CD14-positive monocyte (primary cell): ENCODE measurements at regions not wholly inside any gene's neighbourhood (a gene's known extent, or its start where the extent isn't known, plus 50 kb on each side); places are given as distances from the start of the nearest gene placed in this dataset.

Source experiments
- DNase-seq, 3 donors: peaks; one replicate each; pipeline ENCODE4 v3.0.0-alpha.2; 2011 to 2022
- H2AFZ ChIP-seq: 2 replicates; pipeline ENCODE4 v1.6.0; 2012; ENCODE audit warnings: mild to moderate bottlenecking, low read depth, low read length, inconsistent platforms; ENCODE audit not compliant: insufficient read depth, poor library complexity, severe bottlenecking
- H3K27ac ChIP-seq, 2 donors: 1 replicate in 1 of 2; 2 replicates in 1 of 2; pipeline ENCODE4 v1.5.1; 2012 to 2013; ENCODE audit warnings: low read length in 2 of 2, control low read depth in 1 of 2, inconsistent platforms in 1 of 2, low read depth in 1 of 2, mild to moderate bottlenecking in 1 of 2
- H3K27me3 ChIP-seq, 2 donors: one replicate each; pipeline versions ENCODE4 v1.6.0 to v1.6.1; 2011 to 2013; ENCODE audit warnings: low read length in 2 of 2; ENCODE audit not compliant: control insufficient read depth in 2 of 2, insufficient read depth in 2 of 2
- H3K36me3 ChIP-seq, 2 donors: replicated peaks in 1 of 2; 1 replicate in 1 of 2; 2 replicates in 1 of 2; pipeline versions ENCODE4 v1.5.1 to v1.6.1; 2012 to 2013; ENCODE audit warnings: low read length in 2 of 2, control low read depth in 1 of 2, inconsistent platforms in 1 of 2, mild to moderate bottlenecking in 1 of 2; ENCODE audit not compliant: insufficient read depth in 2 of 2, control insufficient read depth in 1 of 2
- H3K4me1 ChIP-seq, 2 donors: 1 replicate in 1 of 2; 2 replicates in 1 of 2; pipeline versions ENCODE4 v1.5.1 to v1.6.1; 2012 to 2013; ENCODE audit warnings: low read length in 2 of 2, control low read depth in 1 of 2, inconsistent platforms in 1 of 2, mild to moderate bottlenecking in 1 of 2, moderate library complexity in 1 of 2; ENCODE audit not compliant: insufficient read depth in 2 of 2, control insufficient read depth in 1 of 2
- H3K4me2 ChIP-seq: replicated peaks from 2 replicates; pipeline ENCODE3; 2012; ENCODE audit warnings: low read length, moderate library complexity, mild to moderate bottlenecking; ENCODE audit not compliant: poor library complexity, severe bottlenecking; ENCODE audit errors: extremely low read depth
- H3K4me3 ChIP-seq, 3 experiments: fragments of 200-600 bp in 1 of 3; sonication (generic) in 1 of 3; replicated peaks in 1 of 3; 1 replicate in 2 of 3; 2 replicates in 1 of 3; pipeline ENCODE4 v1.5.1; 2011 to 2013; ENCODE audit warnings: low read length in 3 of 3, mild to moderate bottlenecking in 3 of 3, control low read depth in 2 of 3, low read depth in 2 of 3, inconsistent platforms in 1 of 3, moderate library complexity in 1 of 3
- H3K79me2 ChIP-seq: 2 replicates; pipeline ENCODE4 v1.6.0; 2012; ENCODE audit warnings: mild to moderate bottlenecking, control low read depth, inconsistent platforms, low read length, moderate library complexity; ENCODE audit not compliant: insufficient read depth
- H3K9ac ChIP-seq: 2 replicates; pipeline ENCODE4 v1.6.0; 2017; ENCODE audit warnings: low read length, mild to moderate bottlenecking; ENCODE audit not compliant: insufficient read depth, poor library complexity, severe bottlenecking
- H3K9me3 ChIP-seq, 2 donors: replicated peaks in 1 of 2; 1 replicate in 1 of 2; 2 replicates in 1 of 2; pipeline versions ENCODE4 v1.5.1 to v1.6.1; 2012 to 2013; ENCODE audit warnings: low read length in 2 of 2, control low read depth in 1 of 2; ENCODE audit not compliant: control insufficient read depth in 1 of 2, insufficient read depth in 1 of 2
- H4K20me1 ChIP-seq: 2 replicates; pipeline ENCODE4 v1.6.0; 2012; ENCODE audit warnings: mild to moderate bottlenecking, low read length, control low read depth, moderate library complexity; ENCODE audit not compliant: insufficient read depth
- H3K27ac Mint-ChIP-seq, 7 donors: one replicate each; pipeline ENCODE4 v1.8.0; 2020; ENCODE audit warnings: mild to moderate bottlenecking in 7 of 7, mixed read lengths in 7 of 7, moderate library complexity in 6 of 7, inconsistent platforms in 2 of 7
- H3K27me3 Mint-ChIP-seq, 3 donors: one replicate each; pipeline ENCODE4 v1.8.0; 2021 to 2022; ENCODE audit warnings: low read depth in 3 of 3, mild to moderate bottlenecking in 3 of 3, mixed read lengths in 3 of 3, moderate library complexity in 3 of 3, inconsistent platforms in 1 of 3
- H3K36me3 Mint-ChIP-seq, 2 donors: one replicate each; pipeline ENCODE4 v1.8.0; 2020; ENCODE audit warnings: mixed read lengths in 2 of 2, inconsistent platforms in 1 of 2, mild to moderate bottlenecking in 1 of 2
- H3K4me1 Mint-ChIP-seq: one replicate; pipeline ENCODE4 v1.8.0; 2020; ENCODE audit warnings: mild to moderate bottlenecking, mixed read lengths
- H3K4me3 Mint-ChIP-seq, 2 donors: one replicate each; pipeline ENCODE4 v1.8.0; 2020; ENCODE audit warnings: mild to moderate bottlenecking in 2 of 2, mixed read lengths in 2 of 2, moderate library complexity in 1 of 2
- H3K9me3 Mint-ChIP-seq, 7 donors: one replicate each; pipeline ENCODE4 v1.8.0; 2020 to 2022; ENCODE audit warnings: mixed read lengths in 7 of 7, mild to moderate bottlenecking in 6 of 7, moderate library complexity in 6 of 7, inconsistent platforms in 2 of 7
- CTCF ChIP-seq: fragments of 200-600 bp; IDR thresholded peaks from one replicate; pipeline ENCODE4 v1.8.0; 2022; ENCODE audit warnings: antibody characterized with exemption, mild to moderate bottlenecking
- WGBS: methylation state at CpG from one replicate; pipeline ENCODE4 v1.1.5; 2013; ENCODE audit warnings: missing lambda C conversion rate; ENCODE audit not compliant: insufficient coverage; 5-methylcytosine and 5-hydroxymethylcytosine counted together
- intact Hi-C, 2 donors: fragments of 100-400 bp; cut with micrococcal nuclease; formaldehyde crosslinking; loops; one replicate each; pipeline versions ENCODE4 v1.15.0 to v1.15.1; 2023

GRCh38 chr11:133706925-133707794 is 138.2 kb downstream of the SPATA19 start:
- Mint-ChIP-seq H3K27me3 (no peaks in the 10 kb centered on the region), H3K4me1 (no peaks in the 10 kb centered on the region), H3K9me3 (peaks cover 0 to 8% (median 5%) of the 10 kb centered on the region in 7 donors), H3K36me3 (no peaks in the 10 kb centered on the region), H3K4me3 (no peak overlapping the region), H3K27ac (no peak overlapping the region)
- Histone ChIP-seq H3K27me3 (no peaks in the 10 kb centered on the region), H3K79me2 (no peaks in the 10 kb centered on the region), H3K9me3 (peaks cover 7 to 14% of the 10 kb centered on the region in 2 donors), H3K4me2 (no peak overlapping the region), H3K27ac (no peak overlapping the region), H3K4me3 (no peak overlapping the region), H4K20me1 (no peaks in the 10 kb centered on the region), H2AFZ (no peak overlapping the region), H3K4me1 (no peaks in the 10 kb centered on the region), H3K36me3 (no peaks in the 10 kb centered on the region), H3K9ac (no peak overlapping the region)
- no peak for DNase-seq
- no peak for TF ChIP-seq CTCF
- intact Hi-C loops, result no loop called here

- 90% methylated on average over 3 of the region's 3 CpGs for WGBS
- H3K9me3 ChIP-seq, result peaks cover 7 to 14% of the 10 kb centered on the region in 2 donors
- H3K4me1 ChIP-seq, result no peaks in the 10 kb centered on the region
- no peaks in the 10 kb centered on the region for H4K20me1 ChIP-seq
- no peak overlapping the region for H3K27ac Mint-ChIP-seq
- intact Hi-C loops, result no loop called here
- no peak for DNase-seq
- no peak for TF ChIP-seq CTCF
- H3K36me3 Mint-ChIP-seq, result no peaks in the 10 kb centered on the region
- no peak overlapping the region for H3K9ac ChIP-seq
- no peaks in the 10 kb centered on the region for H3K4me1 Mint-ChIP-seq
- H3K36me3 ChIP-seq, result no peaks in the 10 kb centered on the region
- H3K4me3 Mint-ChIP-seq, result no peak overlapping the region
- no peak overlapping the region for H3K4me2 ChIP-seq
- H3K27ac ChIP-seq, result no peak overlapping the region
- peaks cover 2 to 13% (median 5%) of the 10 kb centered on the region in 7 donors for H3K9me3 Mint-ChIP-seq
- H3K27me3 ChIP-seq, result no peaks in the 10 kb centered on the region
- H3K79me2 ChIP-seq, result no peaks in the 10 kb centered on the region
- H3K4me3 ChIP-seq, result no peak overlapping the region
- H3K27me3 Mint-ChIP-seq, result no peaks in the 10 kb centered on the region
- no peak overlapping the region for H2AFZ ChIP-seq
Measured at GRCh38 chr11:133705873-133706272, 139.4 kb downstream of the SPATA19 start.
